Pancreas (tissue), 10 donors: ENCODE measurements at regions not wholly inside any gene's neighbourhood (a gene's known extent, or its start where the extent isn't known, plus 50 kb on each side); places are given as distances from the start of the nearest gene placed in this dataset.

Experiments used
- ATAC-seq, 4 donors: fragments of 200-7000 bp; cut with Tn5 transposase; one replicate each; pipeline versions ENCODE4 v1.8.0 to v1.9.1; 2020; ENCODE audit warnings: mild to moderate bottlenecking in 4 of 4, moderate library complexity in 4 of 4
- DNase-seq, 6 donors: peaks; one replicate each; pipeline ENCODE4 v3.0.0-alpha.2; 2020
- FAIRE-seq: peaks from 2 replicates; lab custom pipeline; 2012; peaks lifted over from hg19 to GRCh38; lab: Jason Lieb, UNC
- H3K27ac ChIP-seq, 4 donors: fragments of 200-600 bp; sonication (generic); 1 replicate in 3 of 4; 2 replicates in 1 of 4; pipeline versions ENCODE4 v1.5.0 to v1.8.0; 2020
- H3K27me3 ChIP-seq, 4 donors: fragments of 200-600 bp; one replicate each; pipeline ENCODE4 v1.8.0; 2021
- H3K36me3 ChIP-seq, 3 donors: fragments of 200-600 bp; sonication (generic) in 1 of 3; one replicate each; pipeline versions ENCODE4 v1.5.0 to v1.8.0; 2020 to 2021
- H3K4me1 ChIP-seq, 3 donors: fragments of 200-600 bp; one replicate each; pipeline ENCODE4 v1.8.0; 2021
- H3K4me3 ChIP-seq, 4 donors: fragments of 200-600 bp; sonication (generic) in 2 of 4; one replicate each; pipeline versions ENCODE4 v1.5.0 to v1.8.0; 2020 to 2021
- H3K9me3 ChIP-seq, 4 donors: fragments of 200-600 bp; one replicate each; pipeline ENCODE4 v1.8.0; 2021
- CTCF ChIP-seq, 4 donors: fragments of 200-600 bp; sonication (generic) in 3 of 4; IDR thresholded peaks; one replicate each; pipeline versions ENCODE4 v1.5.0 to v1.8.0; 2021; ENCODE audit warnings: antibody characterized with exemption in 4 of 4
- WGBS, 2 donors: extraction: QIAGEN DNeasy Blood & Tissue Kit; methylation state at CpG; one replicate each; pipeline ENCODE4 v1.1.7; 2013; 5-methylcytosine and 5-hydroxymethylcytosine counted together
- intact Hi-C, 3 donors: fragments of 100-400 bp; cut with DNase I; formaldehyde crosslinking; loops; one replicate each; pipeline versions ENCODE4 v1.11.1 to v1.14.2; 2022
- donor health status: healthy with polysubstance abuse.
- donor health status: DM: no; HTN: no; CAD: no; lungs with moderate emphysema.
- donor health status: DM: no; HTN: no; CAD: no.
- donor health status: control.
- donor health status: control.
- donor health status: Bipolar disorder and iron deficiency.
- donor health status: DM: yes; HTN: yes; CAD: no.
- donor health status: DM: no; HTN: no; CAD: no.
- donor health status: DM: no; HTN: no; CAD: no.
- donor health status: DM: yes; HTN: yes; CAD: no.

- no peak for TF ChIP-seq CTCF (IDR thresholded peaks at IDR 0.05)
- DNase-seq (no peak), FAIRE-seq (no peak), ATAC-seq (no peak)
- Histone ChIP-seq H3K9me3 (no peaks in the 10 kb centered on the region), H3K4me3 (no peak overlapping the region), H3K36me3 (no peaks in the 10 kb centered on the region), H3K4me1 (no peaks in the 10 kb centered on the region), H3K27ac (no peak overlapping the region), H3K27me3 (peaks cover 0 to 4% (median 0%) of the 10 kb centered on the region in 4 donors)
- intact Hi-C loops = no loop called here
- WGBS, 2 donors = 60 to 66% methylated on average over 8 of the region's 8 CpGs
Observed at GRCh38 chr20:61050336-61050890, 201.6 kb upstream of the CDH4 start.

GRCh38 chr20:61052195-61052750, 199.8 kb upstream of the CDH4 start:
- intact Hi-C loops = no loop called here
- no peak for ATAC-seq
- no peak for DNase-seq
- WGBS, 2 donors = 58 to 64% methylated on average over 16 of the region's 16 CpGs
- Histone ChIP-seq H3K4me1 (no peaks in the 10 kb centered on the region), H3K27ac (peak overlapping the region in 1 of 4 donors; percentile 64), H3K9me3 (no peaks in the 10 kb centered on the region), H3K27me3 (peaks cover 0 to 4% (median 0%) of the 10 kb centered on the region in 4 donors), H3K4me3 (no peak overlapping the region), H3K36me3 (no peaks in the 10 kb centered on the region)
- FAIRE-seq = no peak
- TF ChIP-seq CTCF (IDR thresholded peaks at IDR 0.05) = no peak

- H3K27ac ChIP-seq = peak overlapping the region in 3 of 4 donors; percentile 11 to 64 (median 16)
- H3K27me3 ChIP-seq = peaks cover 0 to 4% (median 0%) of the 10 kb centered on the region in 4 donors
- FAIRE-seq (no peak), ATAC-seq (peak in 2 of 4 donors; percentile 27 to 54), DNase-seq (peak in 2 of 6 donors; percentile 13 to 25)
- H3K4me1 ChIP-seq = no peaks in the 10 kb centered on the region
- H3K4me3 ChIP-seq = no peak overlapping the region
- H3K9me3 ChIP-seq = no peaks in the 10 kb centered on the region
- WGBS, 2 donors = 33 to 43% methylated on average over 13 of the region's 13 CpGs
- no peaks in the 10 kb centered on the region for H3K36me3 ChIP-seq
- intact Hi-C loops = no loop called here
- TF ChIP-seq CTCF (IDR thresholded peaks at IDR 0.05) = no peak
Observed at GRCh38 chr20:61052776-61053442, 199.2 kb upstream of the CDH4 start.

GRCh38 chr20:61053487-61053886, 198.6 kb upstream of the CDH4 start:
- H3K36me3 ChIP-seq = no peaks in the 10 kb centered on the region
- no peak for TF ChIP-seq CTCF (IDR thresholded peaks at IDR 0.05)
- peaks cover 0 to 4% (median 0%) of the 10 kb centered on the region in 4 donors for H3K27me3 ChIP-seq
- H3K4me3 ChIP-seq = no peak overlapping the region
- DNase-seq (peak in 3 of 6 donors; percentile 8 to 35 (median 31)), FAIRE-seq (no peak), ATAC-seq (peak; percentile 60 to 85 (median 78))
- intact Hi-C loops = no loop called here
- peak overlapping the region in 3 of 4 donors; percentile 11 to 64 (median 16) for H3K27ac ChIP-seq
- WGBS, 2 donors = 29 to 33% methylated on average over 4 of the region's 4 CpGs
- H3K4me1 ChIP-seq = no peaks in the 10 kb centered on the region
- no peaks in the 10 kb centered on the region for H3K9me3 ChIP-seq
